ENCODE measurements at regions not wholly inside any gene's neighbourhood (a gene's known extent, or its start where the extent isn't known, plus 50 kb on each side); places are given as distances from the start of the nearest gene placed in this dataset.

- no peak for DNase-seq (ENCODE audit: low read depth)
Measured at GRCh38 chr14:61941421-61942150, 179.4 kb downstream of the SNAPC1 start.

DNA sequence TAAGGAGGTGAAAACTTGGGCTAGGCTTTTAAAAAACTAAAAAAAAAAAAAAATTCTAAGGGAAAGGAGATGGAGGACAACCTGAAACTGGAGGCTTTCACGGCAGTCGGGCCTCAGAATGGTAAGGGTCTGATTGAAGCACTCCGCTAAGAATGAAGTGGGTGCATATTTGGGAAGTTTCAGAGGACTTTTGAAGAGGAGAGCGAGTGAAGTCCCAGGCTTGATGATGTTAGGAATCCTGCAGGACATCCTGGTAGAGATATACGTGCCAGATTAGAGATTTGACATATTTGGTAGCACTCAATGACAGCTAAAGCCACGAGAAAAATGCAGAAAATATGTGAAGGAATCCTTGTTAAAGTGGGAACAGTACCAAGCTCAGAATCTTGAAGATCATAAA, 186.2 kb downstream of the SNAPC1 start:
- no peak for DNase-seq (ENCODE audit: low read depth)

DNA sequence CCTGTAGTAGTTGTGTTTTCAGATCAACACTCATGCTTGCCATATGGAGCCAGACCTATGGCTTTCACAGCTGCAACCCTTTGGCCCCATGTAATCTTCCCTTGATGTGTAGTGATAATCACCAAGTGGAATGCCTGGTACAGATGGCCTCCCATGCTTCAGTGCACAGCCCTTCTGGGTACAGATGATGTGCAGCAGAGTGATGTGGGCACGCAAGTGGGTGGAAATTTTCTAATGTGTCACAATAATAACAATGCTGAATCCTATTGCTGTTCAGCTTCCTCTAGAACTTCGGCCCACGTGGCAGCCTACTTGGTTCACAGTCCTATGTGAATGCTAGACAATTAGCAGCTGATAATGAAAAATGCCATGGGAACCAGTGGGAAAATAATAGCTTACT, 188.1 kb downstream of the SNAPC1 start:
- no peak for DNase-seq (ENCODE audit: low read depth)

DNA sequence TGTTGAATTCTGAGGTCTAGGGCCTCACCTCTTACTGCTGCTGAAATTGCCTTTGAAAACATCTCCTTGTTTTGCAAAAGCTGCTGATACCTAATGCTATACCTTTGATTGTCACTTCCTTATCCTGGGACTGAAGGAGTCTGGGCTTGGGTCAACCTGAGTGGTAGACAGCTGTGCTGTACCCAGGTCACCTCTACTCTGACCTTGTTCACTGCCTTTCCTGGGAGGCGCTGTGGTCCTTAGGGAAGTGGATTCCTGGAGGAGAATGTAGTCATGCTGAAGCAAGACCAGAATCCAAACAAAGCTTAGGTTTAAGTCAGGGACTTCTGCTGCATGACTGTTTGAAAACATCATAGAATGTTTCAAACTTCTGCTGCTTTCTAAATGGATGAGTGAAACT, 191.4 kb downstream of the SNAPC1 start:
- no peak for DNase-seq (ENCODE audit: low read depth)

DNA sequence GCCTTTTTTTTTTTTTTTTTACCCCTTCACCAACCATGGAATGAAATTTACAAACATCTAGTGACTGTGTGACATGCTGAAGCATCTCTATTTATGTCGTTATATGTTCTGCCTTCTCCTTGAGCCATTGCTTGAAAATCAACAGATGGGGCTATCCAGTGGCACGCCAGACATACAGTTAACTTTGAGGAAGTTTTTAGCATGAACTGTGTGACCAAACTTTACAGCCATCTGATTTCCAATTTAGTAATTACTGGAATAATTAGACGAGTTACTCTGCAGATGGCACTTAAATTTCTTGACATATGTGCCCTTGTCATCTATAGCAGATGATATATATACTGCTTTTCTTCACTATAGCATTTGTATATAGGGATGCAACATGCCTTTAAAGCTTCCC, 192.1 kb downstream of the SNAPC1 start:
- DNase-seq (ENCODE audit: low read depth): no peak

GRCh38 chr14:61956517-61956916, 194.3 kb downstream of the SNAPC1 start:
- DNase-seq (ENCODE audit: low read depth): no peak

DNA sequence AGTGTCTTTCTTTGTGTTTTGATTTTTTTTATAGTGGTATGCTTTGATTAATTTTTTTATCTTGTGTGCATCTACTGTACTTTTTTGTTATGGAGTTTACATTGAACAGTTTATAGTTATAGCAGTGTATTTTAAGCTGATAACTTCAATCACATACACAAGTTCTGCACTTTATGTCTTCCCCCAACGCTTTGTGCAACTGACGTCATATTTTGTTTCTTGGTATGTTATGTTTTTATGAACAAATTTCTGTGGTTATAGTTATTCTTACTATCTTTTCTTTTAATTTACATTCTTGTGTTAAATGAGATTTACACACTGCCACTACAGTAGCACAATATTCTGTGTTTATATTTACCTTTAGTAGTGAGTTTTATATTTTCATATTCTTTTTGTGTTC, 197.1 kb downstream of the SNAPC1 start:
- DNase-seq (ENCODE audit: low read depth): no peak

GRCh38 chr14:61961369-61961768, 199.1 kb downstream of the SNAPC1 start:
- DNase-seq (ENCODE audit: low read depth): no peak

DNA sequence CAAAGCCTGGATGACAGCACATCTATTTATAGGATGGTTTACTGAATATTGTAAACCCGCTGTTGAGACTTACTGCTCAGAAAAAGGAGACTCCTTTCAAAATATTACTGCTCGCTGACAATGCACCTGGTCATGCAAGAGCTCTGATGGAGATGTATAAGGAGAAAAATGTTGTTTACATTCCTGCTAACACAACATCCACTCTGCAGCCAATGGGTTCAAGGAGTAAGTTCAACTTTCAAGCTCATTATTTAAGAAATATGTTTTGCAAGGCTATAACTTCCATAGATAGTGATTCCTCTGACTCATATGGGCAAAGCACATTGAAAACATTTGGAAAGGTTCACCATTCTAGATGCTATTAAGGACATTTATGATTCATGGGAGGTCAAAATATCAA, 201.7 kb downstream of the SNAPC1 start:
- DNase-seq (ENCODE audit: low read depth): no peak

- DNase-seq (ENCODE audit: low read depth): no peak
Measured at GRCh38 chr14:61965030-61965745, 203.0 kb downstream of the SNAPC1 start.

DNA sequence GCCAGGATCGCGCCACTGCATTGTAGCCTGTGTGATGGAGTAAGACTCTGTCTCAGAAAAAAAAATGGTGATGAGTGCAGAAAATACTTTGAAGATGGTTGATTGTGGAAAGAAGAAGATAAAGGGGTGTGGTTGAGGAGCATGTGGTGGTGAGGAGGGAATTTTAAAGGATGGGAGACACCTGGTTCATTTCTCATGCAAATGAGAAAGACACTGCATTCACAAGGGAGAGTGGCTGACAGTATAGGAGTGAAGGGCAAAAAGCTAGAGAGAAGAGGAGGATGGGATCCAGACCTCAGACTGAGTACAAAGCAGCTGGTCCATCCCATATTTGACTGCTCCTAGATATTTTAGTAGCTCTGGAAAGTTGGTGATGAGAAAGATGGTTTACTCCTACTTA, 206.0 kb downstream of the SNAPC1 start:
- no peak for DNase-seq (ENCODE audit: low read depth)

- DNase-seq (ENCODE audit: low read depth): no peak
Measured at GRCh38 chr14:61972711-61973110, 210.5 kb downstream of the SNAPC1 start.

GRCh38 chr14:61973981-61974380, 211.8 kb downstream of the SNAPC1 start:
- DNase-seq (ENCODE audit: low read depth): no peak

DNA sequence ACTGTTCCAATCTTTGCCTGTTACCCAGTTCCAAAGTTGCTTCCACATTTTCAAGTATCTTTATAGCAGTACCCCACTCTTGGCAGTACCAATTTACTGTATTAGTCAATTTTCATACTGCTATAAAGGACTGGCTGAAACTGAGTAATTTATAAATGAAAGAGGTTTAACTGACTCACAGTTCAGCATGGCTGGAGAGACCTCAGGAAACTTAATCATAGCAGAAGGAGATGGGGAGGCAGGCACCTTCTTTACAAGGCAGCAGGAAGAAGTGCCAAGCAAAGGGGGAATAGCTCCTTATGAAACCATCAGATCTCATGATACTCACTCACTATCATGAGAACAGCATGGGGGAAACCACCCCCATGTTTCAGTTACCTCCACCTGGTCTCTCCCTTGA, 215.0 kb downstream of the SNAPC1 start:
- DNase-seq (ENCODE audit: low read depth): no peak

GRCh38 chr14:61988240-61988639, 226.0 kb downstream of the SNAPC1 start:
- DNase-seq (ENCODE audit: low read depth): no peak

- no peak for DNase-seq (ENCODE audit: low read depth)
Measured at GRCh38 chr14:61992139-61992538, 229.9 kb downstream of the SNAPC1 start.

- DNase-seq (ENCODE audit: low read depth): no peak
Measured at GRCh38 chr14:61992926-61993325, 230.7 kb downstream of the SNAPC1 start.

DNA sequence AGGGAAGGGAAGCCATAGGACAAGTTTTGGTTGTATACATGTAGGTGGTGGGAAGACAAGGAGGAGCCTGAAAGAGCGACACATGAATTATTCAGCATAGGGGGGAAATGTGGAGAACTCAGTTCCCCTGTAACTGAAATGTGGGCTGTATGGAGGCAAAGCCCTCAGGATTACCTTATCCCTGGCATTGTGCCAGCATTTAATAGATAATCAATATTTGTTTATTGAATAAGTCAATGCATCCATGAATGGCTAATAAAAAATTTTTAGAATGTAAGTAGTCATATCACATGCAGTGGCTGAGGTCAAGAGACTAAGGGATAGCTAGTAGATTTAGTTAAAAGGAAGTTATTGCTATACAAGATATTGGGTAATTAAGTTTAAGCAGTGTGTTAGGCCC, 232.4 kb downstream of the SNAPC1 start:
- DNase-seq (ENCODE audit: low read depth): no peak

DNA sequence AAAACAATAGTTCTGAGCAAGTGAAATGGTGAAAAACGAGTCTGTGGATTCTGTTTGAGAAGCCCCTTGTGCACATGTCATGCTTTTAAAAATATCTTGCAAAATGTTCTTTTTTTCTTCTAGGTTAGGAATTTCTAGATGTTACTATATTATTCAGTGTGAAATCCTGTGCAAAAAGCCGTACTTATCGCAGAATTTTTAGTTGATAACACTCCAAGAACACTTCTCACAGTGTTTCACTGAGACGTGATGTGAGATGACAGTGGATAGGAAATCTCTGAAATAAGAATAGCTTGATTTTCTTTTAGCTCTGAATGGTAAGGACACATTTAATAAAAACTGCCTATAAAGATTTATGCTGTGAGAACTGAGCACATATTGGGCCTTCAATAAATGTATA, 234.5 kb downstream of the SNAPC1 start:
- DNase-seq (ENCODE audit: low read depth): no peak

DNA sequence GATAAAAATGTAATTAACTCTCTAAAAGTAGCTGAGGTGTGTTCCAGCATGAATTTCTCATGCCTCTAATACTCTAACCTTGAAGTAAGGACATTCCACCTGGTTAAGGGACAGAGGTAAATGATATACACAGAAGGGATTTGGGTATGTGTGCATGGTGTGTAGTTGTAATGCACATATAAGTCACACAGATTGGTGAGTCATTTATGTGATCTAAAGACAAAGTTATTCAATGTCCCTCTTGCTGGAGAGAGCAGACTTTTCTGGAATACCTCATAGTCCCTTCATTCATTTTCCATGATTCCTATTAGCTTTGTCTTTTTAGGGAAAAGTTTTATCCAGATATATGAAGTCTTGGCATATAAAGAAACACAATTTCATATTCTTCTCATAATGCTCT, 234.9 kb downstream of the SNAPC1 start:
- no peak for DNase-seq (ENCODE audit: low read depth)

DNA sequence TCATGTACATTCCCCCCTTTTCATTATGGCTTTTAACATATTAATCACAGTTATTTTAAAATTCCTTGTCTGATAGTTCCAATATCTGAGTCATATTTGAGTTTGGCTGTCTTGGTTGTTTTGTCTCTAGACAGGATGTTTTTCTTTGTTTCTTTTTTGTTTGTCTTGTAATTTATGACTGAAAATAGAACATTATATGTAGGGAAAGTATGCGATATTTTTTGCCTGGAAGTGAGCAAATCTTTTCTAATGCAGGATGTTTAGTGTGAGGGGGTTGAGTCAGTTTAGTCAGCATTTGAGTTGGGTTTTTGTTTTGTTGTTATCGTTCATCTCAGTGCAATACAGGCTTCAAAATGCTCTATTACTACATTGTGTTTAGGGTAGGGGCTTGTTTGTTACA, 239.7 kb downstream of the SNAPC1 start:
- DNase-seq (ENCODE audit: low read depth): no peak

- DNase-seq (ENCODE audit: low read depth): no peak
Measured at GRCh38 chr14:62002642-62003041, 240.4 kb downstream of the SNAPC1 start.

- DNase-seq (ENCODE audit: low read depth): no peak
Measured at GRCh38 chr14:62003701-62004100, 241.5 kb downstream of the SNAPC1 start.

Data from stimulated activated CD8-positive, alpha-beta memory T cell treated with anti-CD3 and anti-CD28 coated beads, Interleukin-4, amount 100 ng/mL, for 24 hours (primary cell).